EL (cell line): ENCODE measurements at regions not wholly inside any gene's neighbourhood (a gene's known extent, or its start where the extent isn't known, plus 50 kb on each side); places are given as distances from the start of the nearest gene placed in this dataset.
"Not testable (repeated sequence)": the region's sequence is repeated elsewhere in the genome, so short reads cannot be mapped to it uniquely, and the experiment has no call there.

Experiments used
- DNase-seq: peaks from one replicate; pipeline ENCODE4 v3.0.0-alpha.2; 2016

DNA sequence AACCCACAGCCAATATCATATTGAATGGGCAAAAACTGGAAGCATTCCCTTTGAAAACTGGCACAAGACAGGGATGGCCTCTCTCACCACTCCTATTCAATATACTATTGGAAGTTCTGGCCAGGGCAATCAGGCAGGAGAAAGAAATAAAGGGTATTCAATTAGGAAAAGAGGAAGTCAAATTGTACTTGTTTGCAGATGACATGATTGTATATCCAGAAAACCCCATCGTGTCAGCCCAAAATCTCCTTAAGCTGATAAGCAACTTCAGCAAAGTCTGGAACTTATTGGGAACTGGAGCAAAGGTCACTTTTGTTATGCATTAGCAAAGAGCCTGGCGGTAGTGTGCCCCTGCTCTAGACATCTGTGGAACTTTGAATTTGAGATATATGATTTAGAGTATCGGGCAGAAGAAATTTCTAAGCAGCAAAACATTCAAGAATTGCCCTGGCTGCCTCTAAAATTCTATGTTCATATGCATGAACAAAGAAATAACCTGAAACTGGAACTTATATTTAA, 53.4 kb upstream of the PSMA1 start:
- DNase-seq = not testable (repeated sequence)

DNA sequence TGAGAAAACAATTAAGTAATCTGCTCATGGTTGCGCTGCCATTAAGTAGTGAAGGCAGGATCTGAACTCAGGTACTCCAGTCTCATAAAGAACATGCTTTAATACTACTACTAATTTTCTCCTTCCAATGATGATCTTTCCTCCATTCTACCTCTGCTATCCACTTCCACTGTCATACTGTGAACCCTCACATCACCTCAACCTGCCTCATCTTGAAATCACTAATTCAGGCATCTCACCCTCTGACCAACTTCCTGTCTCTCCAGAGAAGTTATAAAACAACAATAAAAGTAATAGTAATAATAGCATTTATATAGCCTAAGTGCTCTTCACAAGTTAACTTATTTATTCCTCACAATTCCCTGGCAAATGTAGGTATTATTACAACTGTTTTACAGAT, 57.1 kb upstream of the PSMA1 start:
- no peak for DNase-seq

DNA sequence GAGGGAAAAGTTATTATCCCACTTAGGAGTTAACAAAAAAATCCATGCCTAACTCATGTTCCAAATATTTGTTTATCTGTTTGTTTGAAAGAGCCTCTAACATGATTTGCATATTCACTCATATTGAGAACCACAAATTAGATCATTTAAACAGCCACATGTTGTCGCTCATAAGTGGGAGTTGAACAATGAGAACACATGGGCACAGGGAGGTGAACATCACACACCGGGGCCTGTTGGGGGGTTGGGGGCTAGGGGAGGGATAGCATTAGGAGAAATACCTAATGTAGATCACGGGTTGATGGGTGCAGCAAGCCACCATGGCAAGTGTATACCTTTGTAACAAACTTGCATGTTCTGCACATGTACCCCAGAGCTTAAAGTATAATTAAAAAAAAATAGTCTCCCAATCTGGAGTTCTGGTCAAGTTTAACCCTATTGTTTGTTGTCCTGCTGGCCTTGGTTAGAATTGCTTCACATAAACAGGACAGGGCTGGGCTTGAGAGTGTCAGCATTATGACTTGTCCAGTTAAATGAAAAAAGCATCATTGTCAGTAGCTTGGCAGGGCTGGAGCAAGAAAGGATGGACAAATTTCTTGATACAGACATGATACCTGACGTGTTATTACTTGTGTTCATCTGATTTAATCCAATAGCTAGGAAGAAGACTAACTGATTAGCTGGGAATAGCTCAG, 57.8 kb upstream of the PSMA1 start:
- DNase-seq = no peak

DNA sequence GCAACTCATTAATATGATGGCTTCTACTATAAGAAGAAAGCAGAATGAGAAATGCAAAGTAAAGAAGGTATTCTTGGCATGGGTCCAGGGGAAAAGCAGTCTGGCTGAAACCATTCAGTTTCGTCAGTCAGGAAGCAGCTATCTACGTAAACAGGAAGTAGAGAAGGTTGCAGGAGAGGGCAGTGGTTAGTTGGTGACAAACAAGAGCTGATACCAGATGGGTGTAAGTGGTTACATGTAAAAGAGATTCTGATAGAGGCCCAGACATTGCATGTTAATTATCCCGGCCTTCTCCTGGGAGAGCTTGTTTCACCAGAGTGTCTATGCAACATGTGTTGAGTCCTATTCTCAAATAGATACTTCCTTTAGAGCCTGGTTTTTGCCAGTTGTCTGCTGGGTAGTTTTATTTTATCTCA, 58.4 kb upstream of the PSMA1 start:
- DNase-seq = peak; percentile 24

DNA sequence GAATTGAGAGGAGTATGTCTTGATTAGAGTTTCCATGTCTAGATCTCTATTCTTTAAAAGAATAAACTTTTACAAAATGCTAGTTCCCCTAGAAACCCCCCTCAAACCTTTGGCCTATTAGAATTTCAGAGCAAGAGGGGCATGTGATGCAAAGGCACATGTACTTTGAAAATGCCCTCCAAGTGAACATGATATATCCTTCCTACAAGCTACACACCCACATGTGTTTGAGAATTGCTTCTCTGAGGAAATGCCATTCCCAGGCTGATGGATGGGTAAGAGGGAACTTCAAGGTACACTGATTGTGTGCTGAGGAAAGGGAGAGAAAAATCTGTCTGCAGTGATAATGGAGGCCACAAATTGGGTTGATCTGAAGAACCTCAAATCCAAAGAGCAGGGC, 59.5 kb upstream of the PSMA1 start:
- DNase-seq = no peak

DNA sequence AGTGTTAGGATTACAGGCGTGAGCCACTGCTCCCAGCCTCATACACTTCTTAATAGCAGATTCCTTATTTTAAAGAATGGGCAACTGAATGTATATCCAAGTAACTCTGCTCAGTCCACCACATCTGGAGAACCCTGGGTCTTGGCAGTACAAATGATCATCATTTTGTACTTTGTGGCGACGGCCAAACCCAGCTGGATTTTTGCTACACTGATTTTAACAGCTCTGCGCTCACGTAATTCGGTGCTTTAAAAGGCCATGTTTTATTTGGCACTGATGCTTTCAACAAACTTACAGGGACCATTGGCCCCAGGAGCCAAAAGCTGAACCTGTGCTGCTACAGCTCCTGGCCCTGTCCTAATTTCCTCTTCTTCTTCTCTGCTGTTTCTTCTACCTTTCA, 60.8 kb upstream of the PDE3B start:
- DNase-seq = no peak

DNA sequence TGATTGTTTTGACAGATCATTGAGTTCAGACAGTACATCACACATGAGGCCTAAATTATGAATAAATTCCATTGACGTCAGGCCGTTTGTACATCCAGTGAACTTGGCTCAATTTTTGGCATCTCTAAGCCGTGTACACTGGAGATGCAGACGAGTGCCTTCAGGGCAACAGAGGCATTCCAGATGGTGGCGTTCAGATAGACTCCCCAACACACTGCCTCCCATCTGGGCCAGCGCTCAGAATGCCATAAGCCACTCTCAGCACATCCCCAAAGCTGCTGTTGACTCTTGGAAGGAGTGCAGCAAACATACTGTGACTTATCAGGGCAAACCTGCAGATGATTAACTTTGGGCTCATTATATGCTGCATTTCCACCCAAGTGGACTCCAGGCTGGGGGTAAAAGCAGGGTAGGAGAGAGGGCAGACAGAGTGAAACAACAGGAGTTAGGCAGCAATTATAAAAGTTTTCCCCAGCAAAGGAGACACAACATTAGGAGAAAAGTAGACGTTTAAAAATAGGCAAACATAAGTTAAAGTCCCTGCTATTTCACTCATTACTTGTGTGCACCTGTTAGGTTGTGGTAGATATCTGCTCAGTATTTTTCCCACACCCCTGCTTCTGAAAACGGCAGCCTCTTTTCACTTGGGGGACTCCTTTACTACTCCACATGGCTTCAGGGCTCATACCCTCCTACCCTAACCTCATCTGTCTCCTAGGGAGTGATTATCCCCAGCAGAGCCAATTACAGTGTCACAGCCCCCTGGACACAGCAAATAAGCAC, 60.2 kb upstream of the PDE3B start:
- no peak for DNase-seq

DNA sequence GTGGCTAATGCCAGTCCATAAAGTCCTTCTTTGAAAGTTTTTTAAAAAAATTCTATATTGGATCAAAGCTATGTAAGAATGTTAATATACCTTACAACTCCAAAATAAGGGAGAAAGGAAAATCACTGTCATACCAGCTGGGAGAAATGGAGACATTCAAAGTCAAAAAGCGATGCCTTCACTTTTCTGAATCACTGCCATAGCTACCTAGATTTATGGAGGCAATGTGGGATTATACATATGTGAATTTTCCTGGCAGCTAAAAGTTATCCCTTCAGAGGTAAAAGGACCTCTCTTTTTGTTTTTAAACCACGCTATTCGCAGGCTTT, 59.6 kb upstream of the PDE3B start:
- no peak for DNase-seq

DNA sequence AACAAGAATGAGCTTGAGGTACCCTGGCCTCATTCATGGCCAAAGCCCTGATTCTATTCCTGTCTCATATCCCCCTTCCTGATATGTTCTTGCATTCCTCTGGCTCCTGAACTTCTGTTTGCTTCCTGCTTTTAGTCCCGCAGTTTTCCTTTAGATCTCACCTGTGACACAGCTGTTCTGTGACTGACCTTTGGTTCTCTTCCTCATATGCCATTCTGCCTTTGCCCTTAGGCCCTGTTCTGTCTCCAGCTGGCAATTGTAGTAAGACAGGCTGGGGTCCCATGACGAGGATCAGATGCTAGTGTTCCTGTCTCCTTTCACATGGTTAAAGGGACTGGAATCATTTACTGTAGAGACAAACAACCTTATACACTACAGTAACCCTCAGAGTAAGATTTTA, 59.0 kb upstream of the PDE3B start:
- DNase-seq = no peak

DNA sequence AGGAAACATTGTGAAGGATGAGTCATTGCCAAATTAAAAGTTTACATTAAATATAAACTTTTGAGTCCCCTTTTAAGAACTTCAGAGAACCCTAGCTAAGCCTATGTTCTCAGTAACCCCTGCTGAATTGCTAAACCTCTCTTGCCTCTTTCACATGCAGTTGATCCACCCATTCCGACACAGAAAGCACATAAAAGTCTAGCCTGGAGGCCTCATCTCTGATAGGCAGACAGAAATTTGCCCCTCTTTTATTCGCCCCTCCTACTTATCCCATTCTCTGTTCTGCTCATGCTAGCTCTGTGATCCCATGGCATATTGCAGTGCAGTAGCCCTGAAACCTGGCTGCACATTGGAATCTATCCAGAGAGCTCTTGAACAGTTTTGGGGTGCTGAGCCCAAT, 58.2 kb upstream of the PDE3B start:
- DNase-seq = no peak

DNA sequence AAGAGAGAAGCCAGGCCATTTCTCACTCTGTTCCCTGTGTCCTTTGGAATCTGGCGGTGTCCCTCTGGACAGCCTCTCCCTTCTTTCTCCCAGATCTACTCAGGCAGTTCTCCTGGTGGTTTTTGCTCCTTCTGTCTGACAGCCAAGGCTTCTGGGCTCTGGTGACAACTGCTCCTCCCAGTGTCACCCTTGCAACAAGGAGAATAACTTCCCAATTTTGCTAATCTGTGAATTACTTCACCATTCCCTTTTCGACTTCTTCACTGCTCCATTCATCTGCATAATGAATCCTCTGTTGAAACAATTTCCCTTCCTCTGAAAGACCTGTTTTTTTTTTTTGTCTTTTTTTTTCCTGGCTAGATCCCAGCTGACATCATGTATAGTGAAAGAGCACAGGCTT, 56.3 kb upstream of the PDE3B start:
- no peak for DNase-seq

DNA sequence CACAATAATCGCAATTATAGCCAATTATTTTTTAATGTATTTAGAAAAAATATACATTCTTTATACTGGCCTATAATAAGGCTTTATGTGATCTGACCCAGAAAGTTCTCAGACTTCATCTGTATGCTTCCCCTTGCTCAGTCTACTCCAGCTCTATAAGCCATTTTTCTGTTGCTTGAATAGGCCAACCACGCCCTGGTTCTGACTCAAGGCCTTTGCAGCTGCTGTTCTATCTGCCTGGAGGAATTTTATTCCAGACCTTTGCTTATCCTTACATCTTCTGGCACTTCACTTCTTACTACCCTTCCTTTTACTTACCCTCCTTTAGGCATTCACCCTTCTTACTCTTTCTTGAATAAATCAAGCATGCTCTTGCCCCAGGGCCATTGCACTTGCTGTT, 54.9 kb upstream of the PDE3B start:
- DNase-seq = no peak

DNA sequence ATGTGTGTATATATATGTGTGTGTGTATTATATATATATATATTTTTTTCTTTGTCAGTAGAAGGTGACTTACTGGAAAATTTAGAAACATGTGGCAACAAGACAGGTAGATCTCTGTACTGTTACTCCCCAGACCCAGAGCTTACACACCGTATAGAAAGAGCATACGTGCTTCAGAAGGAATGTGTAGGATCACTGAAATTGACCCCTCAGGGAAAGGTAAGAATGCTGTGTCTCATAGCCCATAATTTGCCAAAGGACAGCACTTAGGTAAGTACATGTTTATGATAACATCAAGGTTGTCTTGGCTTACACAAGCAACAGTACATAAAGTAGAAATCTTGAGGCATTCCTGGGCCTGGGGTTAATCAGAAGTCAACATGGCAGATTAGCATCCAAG, 54.2 kb upstream of the PDE3B start:
- DNase-seq = no peak

DNA sequence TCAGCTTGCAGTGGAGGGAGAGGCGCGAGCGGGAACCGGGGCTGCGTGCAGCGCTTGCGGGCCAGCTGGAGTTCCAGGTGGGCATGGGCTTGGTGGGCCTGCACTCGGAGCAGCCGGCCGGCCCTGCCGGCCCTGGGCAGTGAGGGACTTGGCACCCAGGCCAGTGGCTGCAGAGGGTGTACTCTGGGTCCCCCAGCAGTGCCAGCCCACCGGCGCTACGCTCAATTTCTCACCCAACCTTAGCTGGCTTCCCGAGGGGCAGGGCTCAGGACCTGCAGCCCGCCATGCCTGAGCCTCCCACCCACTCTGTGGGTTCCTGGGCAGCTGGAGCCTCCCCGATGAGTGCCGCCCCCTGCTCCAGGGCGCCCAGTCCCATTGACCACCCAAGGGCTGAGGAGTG, 52.6 kb upstream of the PDE3B start:
- DNase-seq = not testable (repeated sequence)

DNA sequence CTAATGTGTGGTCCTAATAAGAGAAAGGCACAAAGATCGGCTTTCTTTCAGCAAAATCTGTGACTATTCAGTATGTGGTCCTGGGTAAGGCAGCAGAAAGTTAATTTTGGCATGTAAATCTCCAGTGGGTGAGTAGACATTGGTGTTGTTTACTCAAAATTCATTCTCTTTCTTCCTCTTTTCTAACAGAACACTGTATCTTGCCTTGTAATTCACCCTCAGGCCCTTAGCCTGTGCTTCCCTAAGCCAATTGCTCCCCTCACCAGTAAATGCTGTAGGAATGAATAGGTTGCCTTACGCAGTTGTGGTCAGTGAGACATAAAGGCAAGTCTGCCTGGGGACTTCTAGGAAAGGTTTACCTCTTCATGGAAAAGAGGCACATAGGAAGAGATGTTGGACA, 49.9 kb upstream of the PDE3B start:
- no peak for DNase-seq
